Stomach (tissue), 4 donors: ENCODE measurements at regions not wholly inside any gene's neighbourhood (a gene's known extent, or its start where the extent isn't known, plus 50 kb on each side); places are given as distances from the start of the nearest gene placed in this dataset.

Experiments
- POLR2A ChIP-seq, 4 donors: fragments of 450-650 bp; IDR thresholded peaks; one replicate each; pipeline ENCODE4 v1.6.1; 2016; ENCODE audit warnings: antibody characterized with exemption in 4 of 4, control low read depth in 2 of 4, mild to moderate bottlenecking in 1 of 4, moderate library complexity in 1 of 4
- POLR2AphosphoS5 ChIP-seq, 3 donors: sonication (generic); formaldehyde crosslinking; IDR thresholded peaks; one replicate each; pipeline ENCODE4 v1.6.1; 2016; ENCODE audit warnings: antibody characterized with exemption in 3 of 3

DNA sequence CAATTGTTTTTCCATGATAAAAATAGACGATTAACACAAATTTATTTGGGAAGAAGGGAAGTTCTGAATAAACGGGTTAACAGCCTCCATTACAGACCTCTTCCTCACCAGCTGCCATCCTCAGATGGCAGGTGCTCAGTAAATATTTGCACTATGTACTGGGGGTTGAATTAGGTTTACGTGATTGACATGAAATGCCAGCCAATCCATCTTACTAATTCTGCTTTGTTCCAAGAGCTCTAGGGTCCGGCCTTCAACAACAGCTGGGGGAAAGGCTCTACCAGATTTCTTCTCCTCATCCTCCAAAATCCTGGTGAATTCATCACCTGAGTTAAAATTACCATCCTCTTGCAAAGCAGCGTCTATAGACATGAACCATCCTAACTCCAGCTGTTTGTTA lies 104.6 kb downstream of the MTX3 start:
- TF ChIP-seq POLR2A (IDR thresholded peaks at IDR 0.05) (no peak), POLR2AphosphoS5 (IDR thresholded peaks at IDR 0.05) (no peak)
